GM21367 (cell line): ENCODE measurements at regions not wholly inside any gene's neighbourhood (a gene's known extent, or its start where the extent isn't known, plus 50 kb on each side); places are given as distances from the start of the nearest gene placed in this dataset.

ENCODE experiments used
- ATAC-seq: cut with Tn5 transposase; IDR thresholded peaks from one replicate; pipeline ENCODE4 v1.9.1; 2021; ENCODE audit not compliant: unreplicated experiment

- no peak for ATAC-seq
Measured at GRCh38 chr6:9428421-9429172, 986.3 kb downstream of the TFAP2A start.

DNA sequence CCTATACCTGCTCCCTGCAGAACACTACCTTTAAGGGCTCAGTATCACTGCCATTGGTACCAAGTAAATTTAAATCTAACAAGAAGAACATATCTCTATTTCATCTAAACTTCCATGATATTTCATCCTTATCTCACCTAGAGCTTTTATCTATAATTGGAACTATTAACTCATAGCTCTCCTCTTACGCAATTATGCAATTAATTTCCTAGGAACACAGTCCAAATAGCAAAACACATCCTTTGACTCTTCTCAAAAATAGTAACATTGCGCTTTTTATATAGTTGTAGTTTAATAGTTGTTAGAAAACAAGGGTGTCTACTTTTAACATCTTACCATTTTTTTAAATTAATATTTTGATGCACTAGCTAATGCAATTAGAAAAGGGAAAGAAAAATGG lies 986.8 kb upstream of the SLC35B3 start:
- ATAC-seq: no peak

GRCh38 chr6:9420316-9421015 lies 985.1 kb upstream of the SLC35B3 start:
- ATAC-seq: no peak

GRCh38 chr6:9417400-9417799 lies 982.1 kb upstream of the SLC35B3 start:
- ATAC-seq: no peak

GRCh38 chr6:9412951-9413559 lies 977.7 kb upstream of the SLC35B3 start:
- peak; percentile 67 for ATAC-seq

DNA sequence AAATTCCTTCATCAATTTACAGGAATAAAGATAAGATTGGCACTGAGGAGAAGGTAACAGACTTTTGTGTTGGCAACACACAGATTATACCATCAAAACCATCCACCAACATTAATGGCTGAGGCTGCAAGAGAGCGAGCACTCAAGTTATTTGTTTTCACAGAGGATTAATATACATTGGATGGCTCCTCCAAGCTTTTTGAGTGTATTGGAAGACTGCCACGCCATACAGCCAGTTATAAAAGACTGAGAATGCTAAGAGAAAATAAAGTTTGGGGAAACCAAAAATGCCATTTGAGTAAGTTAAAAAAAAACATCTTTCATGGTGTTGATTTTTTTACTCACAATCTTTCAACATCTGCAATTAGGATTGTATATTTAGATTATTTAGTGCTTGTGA lies 973.8 kb upstream of the SLC35B3 start:
- ATAC-seq: no peak

DNA sequence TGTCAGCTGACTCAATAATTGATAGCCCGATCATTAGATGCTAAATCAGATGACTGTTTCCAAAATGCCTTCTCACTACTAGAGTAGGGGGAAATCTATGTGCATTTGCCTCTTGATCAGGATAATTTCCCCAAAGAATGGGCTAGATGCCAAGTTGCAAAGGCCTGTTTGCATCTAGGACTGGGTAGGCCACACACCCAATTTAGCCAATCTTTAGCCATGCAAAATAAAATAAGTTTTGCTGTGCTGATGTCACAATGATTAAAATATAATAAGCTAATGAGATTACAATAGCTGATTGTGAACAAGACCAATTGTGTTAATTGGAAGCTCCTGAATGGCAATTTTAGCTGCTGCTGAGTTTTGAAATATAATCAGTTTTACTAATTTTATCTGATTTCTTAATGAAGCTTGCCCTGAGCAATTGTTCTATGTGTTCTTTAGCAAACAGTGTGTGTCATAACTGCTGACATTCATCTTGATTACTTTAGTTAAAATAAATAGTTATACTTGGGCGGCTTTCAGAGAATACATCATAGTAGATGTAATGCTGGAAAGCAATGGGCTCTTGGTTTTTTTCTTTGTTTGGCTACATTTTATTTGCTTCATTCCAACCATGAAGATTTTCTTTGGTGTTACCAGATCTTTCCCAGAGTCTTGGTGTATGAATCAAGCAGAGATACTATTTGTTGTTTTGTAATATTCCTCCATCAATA lies 973.2 kb upstream of the SLC35B3 start:
- no peak for ATAC-seq

DNA sequence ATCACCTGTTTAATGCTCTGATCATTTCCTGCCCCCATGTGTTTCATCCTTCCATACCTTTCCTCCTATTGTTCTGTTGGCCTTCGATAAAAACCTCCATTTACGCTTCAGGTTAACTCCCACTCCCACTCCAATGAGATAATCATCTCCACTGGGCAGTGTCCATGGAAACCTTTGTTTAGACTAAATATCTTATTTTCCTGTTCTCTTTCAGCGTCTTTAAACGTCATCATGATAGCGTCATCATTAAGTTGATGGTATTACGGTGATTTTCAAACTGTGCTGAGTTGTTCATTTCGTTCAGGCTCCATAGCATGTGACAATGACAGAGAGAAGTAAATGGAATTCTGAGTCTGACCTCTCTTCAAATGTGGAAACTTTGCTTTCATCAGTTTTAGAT lies 970.5 kb upstream of the SLC35B3 start:
- no peak for ATAC-seq

DNA sequence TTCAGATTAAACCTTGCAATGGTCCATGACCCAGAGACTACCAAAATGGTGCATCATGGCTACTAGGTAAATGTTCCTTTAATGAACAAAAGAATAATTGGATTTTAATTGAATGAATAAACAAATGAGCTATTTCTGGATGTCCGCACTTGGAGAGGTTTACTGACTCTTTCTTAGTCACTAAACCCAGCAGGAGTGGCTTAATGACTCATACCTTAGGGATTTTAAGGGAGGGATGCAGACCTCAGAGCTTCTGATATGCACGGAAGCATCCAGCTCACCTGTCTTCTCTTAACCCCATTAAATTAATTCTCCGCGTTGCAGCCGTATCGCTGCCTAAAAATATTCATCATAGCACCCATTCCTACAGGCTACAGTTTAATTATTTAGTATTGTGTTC lies 970.0 kb upstream of the SLC35B3 start:
- no peak for ATAC-seq

DNA sequence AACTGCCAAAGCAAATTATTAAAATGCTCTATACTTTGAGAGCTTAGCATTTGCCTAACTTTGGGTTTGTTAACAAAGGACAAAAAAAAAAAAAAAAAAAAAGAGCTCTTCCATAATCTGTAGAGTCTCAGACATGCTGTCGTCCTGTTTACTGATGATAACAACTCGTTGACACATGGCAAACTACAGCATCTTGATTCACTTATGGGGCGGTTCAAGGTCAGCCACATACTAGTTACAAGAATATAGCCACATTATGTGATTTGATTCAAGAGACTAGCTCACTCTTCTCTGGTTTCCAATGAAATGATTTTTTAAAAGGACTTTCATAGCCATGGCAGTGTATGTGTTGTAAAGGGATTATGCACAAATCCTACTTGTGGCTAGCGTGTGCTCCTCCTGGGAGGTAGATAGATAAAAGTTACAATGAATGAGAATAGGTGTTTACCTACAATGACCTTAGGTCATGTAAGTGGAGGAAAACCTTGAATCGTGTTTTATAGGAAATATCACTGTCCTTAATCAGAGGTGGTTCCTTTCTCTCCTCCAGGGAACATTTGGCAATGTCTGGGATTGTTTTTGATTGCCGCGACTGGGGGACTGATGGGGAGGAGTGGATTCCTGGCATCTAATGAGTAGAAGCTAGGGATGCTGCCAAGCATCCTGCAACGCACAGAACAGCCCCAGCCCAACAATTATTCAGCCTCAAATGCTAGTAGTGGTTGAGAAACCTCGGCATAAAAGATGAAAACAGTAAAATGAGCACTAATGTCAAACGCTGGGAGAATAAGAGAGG lies 969.2 kb upstream of the SLC35B3 start:
- no peak for ATAC-seq

DNA sequence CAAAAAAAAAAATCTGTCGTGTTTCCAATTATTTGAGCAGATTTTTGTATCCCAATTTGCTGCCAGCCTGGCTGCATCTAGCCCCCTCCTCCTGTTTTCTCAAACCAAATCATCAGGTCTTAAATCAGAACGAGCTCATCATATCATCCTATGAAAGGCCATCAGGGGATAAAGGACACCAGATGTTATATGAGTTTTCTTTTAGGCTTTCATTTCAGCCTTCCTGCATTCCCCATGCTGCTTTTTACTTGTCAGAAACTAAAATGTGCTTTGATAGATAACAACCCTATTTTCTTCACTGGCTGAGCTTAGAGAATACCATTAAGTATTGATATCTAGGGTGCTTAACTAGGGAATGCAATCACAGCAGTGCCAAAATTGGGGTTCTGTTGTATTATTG lies 968.4 kb upstream of the SLC35B3 start:
- no peak for ATAC-seq

- no peak for ATAC-seq
Measured at GRCh38 chr6:9401960-9402359, 966.6 kb upstream of the SLC35B3 start.

DNA sequence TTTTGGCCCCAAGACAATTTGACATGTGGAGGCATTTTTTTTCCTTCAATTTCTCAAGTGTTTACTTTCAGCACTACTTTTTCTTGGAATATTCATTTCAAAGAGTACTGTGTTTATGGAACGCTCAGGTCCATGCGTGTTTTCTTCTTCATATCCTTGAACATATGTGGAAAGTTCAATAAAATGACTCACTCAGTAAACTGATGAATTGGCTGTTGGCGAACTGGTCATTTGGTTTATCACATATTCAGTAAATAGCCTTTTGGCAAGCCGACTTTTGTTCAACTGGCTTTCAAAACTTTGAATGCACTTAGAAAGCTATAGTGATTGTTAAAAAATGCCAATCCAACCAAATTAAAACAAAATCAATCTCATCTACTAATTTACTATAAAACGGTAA lies 964.6 kb upstream of the SLC35B3 start:
- no peak for ATAC-seq

- no peak for ATAC-seq
Measured at GRCh38 chr6:9398767-9399373, 963.5 kb upstream of the SLC35B3 start.

DNA sequence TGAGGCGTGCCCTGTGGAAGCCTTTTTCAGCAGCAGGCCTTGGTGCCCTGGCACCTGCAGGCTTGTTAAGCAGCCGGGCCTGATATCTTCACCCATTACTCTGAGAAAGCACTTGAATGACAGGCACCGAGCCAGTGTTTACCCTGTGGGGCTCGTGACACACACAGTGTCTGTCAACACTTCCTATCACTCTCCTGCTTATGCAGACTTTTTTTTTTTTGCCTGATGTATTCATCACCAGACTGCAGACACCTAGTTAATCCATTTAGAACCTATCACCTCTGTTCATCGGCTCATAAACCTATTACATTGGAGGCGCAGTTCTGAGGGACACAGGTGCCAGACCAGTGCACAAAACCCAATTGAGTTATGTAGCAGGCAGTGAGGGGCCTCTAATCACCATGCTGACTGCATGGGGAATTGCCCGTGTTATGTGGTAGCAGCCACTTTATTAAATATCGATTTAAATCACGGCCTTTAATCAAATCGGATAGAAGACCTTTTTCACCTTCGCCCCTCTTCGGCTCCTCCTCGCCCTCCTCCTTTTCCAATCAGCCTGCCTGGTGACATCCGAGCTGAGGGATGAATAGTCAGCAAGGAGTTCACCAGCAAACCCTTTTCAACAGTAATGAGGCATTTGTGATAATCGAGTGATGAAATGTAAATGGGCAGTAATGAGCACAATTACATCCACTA lies 962.9 kb upstream of the SLC35B3 start:
- no peak for ATAC-seq

GRCh38 chr6:9388596-9388995 lies 953.3 kb upstream of the SLC35B3 start:
- ATAC-seq: no peak

GRCh38 chr6:9380568-9380967 lies 945.2 kb upstream of the SLC35B3 start:
- no peak for ATAC-seq

DNA sequence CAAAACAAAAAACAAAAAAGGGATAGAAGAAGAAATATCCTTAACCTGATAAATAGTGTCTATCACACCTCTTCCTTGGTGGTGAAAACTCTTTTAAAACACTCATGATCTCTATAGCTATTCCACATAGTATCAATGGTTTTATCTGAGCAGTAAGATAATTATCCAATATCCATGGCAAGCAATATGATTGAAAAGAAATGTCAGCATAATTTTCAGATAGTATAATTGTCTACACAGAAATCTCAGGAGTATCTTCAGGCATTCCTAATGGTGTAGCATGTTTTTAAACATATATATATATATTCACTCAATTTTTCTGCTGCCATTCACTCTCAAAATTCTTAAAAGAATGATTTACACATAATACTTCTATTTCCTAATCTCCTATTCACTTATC lies 938.0 kb upstream of the SLC35B3 start:
- no peak for ATAC-seq

DNA sequence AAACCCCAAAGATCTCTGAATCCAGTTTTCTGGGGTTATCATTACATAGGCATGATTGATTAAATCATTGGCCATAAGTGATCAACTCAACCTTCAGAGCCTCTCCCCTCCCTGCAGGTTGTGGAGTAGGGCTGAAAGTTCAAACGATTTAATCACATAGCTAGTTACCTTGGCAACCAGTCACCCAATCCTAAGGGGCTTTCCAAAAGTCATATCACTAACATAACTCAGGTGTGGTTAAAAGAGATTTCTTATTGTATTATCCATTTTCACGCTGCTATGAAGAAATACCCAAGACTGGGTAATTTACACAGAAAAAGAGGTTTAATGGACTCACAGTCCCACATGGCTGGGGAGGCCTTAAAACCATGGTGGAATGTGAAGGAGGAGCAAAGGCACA lies 935.1 kb upstream of the SLC35B3 start:
- ATAC-seq: no peak

GRCh38 chr6:9365378-9365777 lies 930.0 kb upstream of the SLC35B3 start:
- ATAC-seq: no peak
